ENCODE measurements at regions not wholly inside any gene's neighbourhood (a gene's known extent, or its start where the extent isn't known, plus 50 kb on each side); places are given as distances from the start of the nearest gene placed in this dataset.

GRCh38 chr11:134677397-134677822, 265.4 kb upstream of the B3GAT1 start:
- no peaks in the 10 kb centered on the region for H3K9me2 ChIP-seq (ENCODE audit: insufficient read depth)
- no peaks in the 10 kb centered on the region for H3K9me3 ChIP-seq (ENCODE audit: control insufficient read depth in 1 of 2, insufficient read depth in 1 of 2, low read depth in 1 of 2, low read length in 2 of 2)
- no peak for TF ChIP-seq FOSL1 (IDR thresholded peaks at IDR 0.05; ENCODE audit: low read depth)
- TF ChIP-seq CTCF (IDR thresholded peaks at IDR 0.05 in 2 of 3, conservative IDR thresholded peaks at IDR 0.05 in 1 of 3; ENCODE audit: borderline replicate concordance in 1 of 3, insufficient read depth in 1 of 3, low read depth in 2 of 3, low read length in 2 of 3) = no peak
- TF ChIP-seq ATF3 (IDR thresholded peaks at IDR 0.05) = no peak
- TF ChIP-seq SRF (IDR thresholded peaks at IDR 0.05; ENCODE audit: low read depth) = no peak
- no peak for TF ChIP-seq EZH2phosphoT487 (IDR thresholded peaks at IDR 0.05; ENCODE audit: borderline replicate concordance)
- H3K9ac ChIP-seq (ENCODE audit: low read length) = no peak overlapping the region
- no peaks in the 10 kb centered on the region for H4K20me1 ChIP-seq (ENCODE audit: insufficient read depth)
- H3K79me2 ChIP-seq (ENCODE audit: insufficient read depth, low read length) = no peaks in the 10 kb centered on the region
- CTCF ChIA-PET = no interaction called here
- H3K36me3 ChIP-seq (ENCODE audit: control insufficient read depth in 1 of 2, insufficient read depth in 2 of 2, low read length in 2 of 2) = no peaks in the 10 kb centered on the region
- ATAC-seq = no peak
- no peak overlapping the region for H3K4me3 ChIP-seq (replicated peaks in 1 of 2; ENCODE audit: low read depth in 1 of 2, low read length in 2 of 2)
- POLR2A ChIA-PET = no interaction called here
- H3K27me3 ChIP-seq (ENCODE audit: insufficient read depth, low read length) = peaks cover 55% of the 10 kb centered on the region
- DNase-seq (ENCODE audit: low read depth, low spot score) = no peak
- RAD21 ChIA-PET (ENCODE audit: low non-redundant PET in 1 of 2, low total read pairs in 2 of 2, uncharacterized antibody in 2 of 2, unreplicated experiment in 2 of 2) = no interaction called here
- intact Hi-C loops (cut with micrococcal nuclease) = no loop called here
- no peaks in the 10 kb centered on the region for H3K4me1 ChIP-seq (ENCODE audit: control insufficient read depth in 1 of 2, insufficient read depth in 2 of 2, low read length in 2 of 2)
- H2AFZ ChIP-seq (ENCODE audit: low read depth, low read length, poor library complexity, severe bottlenecking) = no peak overlapping the region
- H3K27ac ChIP-seq (ENCODE audit: low read depth, low read length) = no peak overlapping the region
- BruUV-seq (replicated peaks) = no TSS peak
- H3K4me2 ChIP-seq (ENCODE audit: low read length) = no peak overlapping the region

- no peaks in the 10 kb centered on the region for H3K9me2 ChIP-seq (ENCODE audit: insufficient read depth)
- intact Hi-C loops (cut with micrococcal nuclease) = no loop called here
- CTCF ChIA-PET = no interaction called here
- RAD21 ChIA-PET (ENCODE audit: low non-redundant PET in 1 of 2, low total read pairs in 2 of 2, uncharacterized antibody in 2 of 2, unreplicated experiment in 2 of 2) = no interaction called here
- no peak overlapping the region for H2AFZ ChIP-seq (ENCODE audit: low read depth, low read length, poor library complexity, severe bottlenecking)
- no peak for TF ChIP-seq ZNF274 (IDR thresholded peaks at IDR 0.05; ENCODE audit: low read depth, low read length)
- no peak for TF ChIP-seq YY1 (IDR thresholded peaks at IDR 0.05; ENCODE audit: extremely low read depth, insufficient replicate concordance, low read depth, low read length)
- TF ChIP-seq MAX (IDR thresholded peaks at IDR 0.05) = no peak
- no peak for TF ChIP-seq ATF3 (IDR thresholded peaks at IDR 0.05)
- no peak for TF ChIP-seq FOSL1 (IDR thresholded peaks at IDR 0.05; ENCODE audit: low read depth)
- TF ChIP-seq CTCF (IDR thresholded peaks at IDR 0.05 in 2 of 3, conservative IDR thresholded peaks at IDR 0.05 in 1 of 3; ENCODE audit: borderline replicate concordance in 1 of 3, insufficient read depth in 1 of 3, low read depth in 2 of 3, low read length in 2 of 3) = no peak
- no peak for TF ChIP-seq CBX3 (IDR thresholded peaks at IDR 0.05; ENCODE audit: low read depth)
- TF ChIP-seq JUND (IDR thresholded peaks at IDR 0.05) = no peak
- no peak overlapping the region for H3K9ac ChIP-seq (ENCODE audit: low read length)
- H3K79me2 ChIP-seq (ENCODE audit: insufficient read depth, low read length) = no peaks in the 10 kb centered on the region
- H3K4me1 ChIP-seq (ENCODE audit: control insufficient read depth in 1 of 2, insufficient read depth in 2 of 2, low read length in 2 of 2) = no peaks in the 10 kb centered on the region
- H3K36me3 ChIP-seq (ENCODE audit: control insufficient read depth in 1 of 2, insufficient read depth in 2 of 2, low read length in 2 of 2) = no peaks in the 10 kb centered on the region
- no peaks in the 10 kb centered on the region for H4K20me1 ChIP-seq (ENCODE audit: insufficient read depth)
- H3K27me3 ChIP-seq (ENCODE audit: insufficient read depth, low read length) = peaks cover 57% of the 10 kb centered on the region
- POLR2A ChIA-PET = no interaction called here
- no TSS peak for BruUV-seq (replicated peaks)
- H3K4me3 ChIP-seq (replicated peaks in 1 of 2; ENCODE audit: low read depth in 1 of 2, low read length in 2 of 2) = no peak overlapping the region
- DNase-seq (ENCODE audit: low read depth, low spot score) (no peak), ATAC-seq (no peak)
- no peak overlapping the region for H3K4me2 ChIP-seq (ENCODE audit: low read length)
- no peak overlapping the region for H3K27ac ChIP-seq (ENCODE audit: low read depth, low read length)
- H3K9me3 ChIP-seq (ENCODE audit: control insufficient read depth in 1 of 2, insufficient read depth in 1 of 2, low read depth in 1 of 2, low read length in 2 of 2) = no peaks in the 10 kb centered on the region
These were observed 264.7 kb upstream of the B3GAT1 start for GRCh38 chr11:134676516-134677287.

Measured in HCT116 (cell line).